A549 (cell line): ENCODE measurements at regions not wholly inside any gene's neighbourhood (a gene's known extent, or its start where the extent isn't known, plus 50 kb on each side); places are given as distances from the start of the nearest gene placed in this dataset.
A peak's percentile ranks its signal among the peaks of the same experiment; 100 is the strongest.

Source experiments
- ATAC-seq, 2 experiments: fragments of 200-7000 bp in 1 of 2; fragments of >200 bp in 1 of 2; cut with Nextera tagmentation in 1 of 2; cut with Tn5 transposase in 1 of 2; 3 replicates each; pipeline versions ENCODE4 v1.8.0 to v1.9.1; 2018 to 2020; ENCODE audit warnings: mild to moderate bottlenecking in 1 of 2, moderate library complexity in 1 of 2
- CTCF ChIA-PET: fragments of 300-600 bp; sonication (Branson Sonifier 250); formaldehyde crosslinking; extraction: SDS; loops from one replicate; lab custom pipeline; 2021; ENCODE audit warnings: antibody characterized with exemption, inconsistent platforms; lab: Yijun Ruan, JAX
- POLR2A ChIA-PET: fragments of 350-600 bp; formaldehyde crosslinking; extraction: SDS; loops from one replicate; lab custom pipeline; 2021; ENCODE audit warnings: antibody characterized with exemption, inconsistent platforms; lab: Yijun Ruan, JAX
- DNase-seq, 2 experiments: peaks; one replicate each; pipeline versions ENCODE4 v3.0.0 to v3.0.0-alpha.2; 2011 to 2016; ENCODE audit warnings: low read depth in 1 of 2, low spot score in 1 of 2
- FAIRE-seq: peaks from 2 replicates; lab custom pipeline; 2011; peaks lifted over from hg19 to GRCh38; lab: Jason Lieb, UNC
- H3K27ac ChIP-seq, 2 experiments: fragments of >200 bp; sonication (Bioruptor Twin); formaldehyde crosslinking; 3 replicates each; pipeline ENCODE4 v1.5.1; 2016 to 2017
- H3K4me1 ChIP-seq: fragments of >200 bp; sonication (Bioruptor Twin); formaldehyde crosslinking; 3 replicates; pipeline ENCODE4 v1.6.1; 2016
- H3K4me2 ChIP-seq: fragments of >200 bp; sonication (Bioruptor Twin); formaldehyde crosslinking; 3 replicates; pipeline ENCODE4 v1.6.1; 2016
- H3K4me3 ChIP-seq: fragments of >200 bp; sonication (Bioruptor Twin); formaldehyde crosslinking; 3 replicates; pipeline ENCODE4 v1.5.1; 2016
- H3K9me3 ChIP-seq: fragments of >200 bp; sonication (Bioruptor Twin); formaldehyde crosslinking; 3 replicates; pipeline ENCODE4 v1.6.1; 2016
- ATOH8 ChIP-seq: fragments of 250-450 bp; sonication (Bioruptor Pico); IDR thresholded peaks from 2 replicates; pipeline ENCODE4 v1.5.0; 2020; ENCODE audit warnings: low read depth, mild to moderate bottlenecking, moderate library complexity
- BHLHE40 ChIP-seq: IDR thresholded peaks from 2 replicates; pipeline ENCODE4 v1.6.1; 2012; ENCODE audit warnings: low read depth, low read length, inconsistent platforms
- CBX2 ChIP-seq: fragments of 200-600 bp; sonication (generic); IDR thresholded peaks from 2 replicates; pipeline ENCODE4 v1.6.1; 2016; ENCODE audit warnings: low read depth, mild to moderate bottlenecking, borderline replicate concordance
- CBX8 ChIP-seq: fragments of 200-600 bp; sonication (generic); IDR thresholded peaks from 2 replicates; pipeline ENCODE4 v1.6.1; 2016
- CHD2 ChIP-seq: fragments of 150-350 bp; IDR thresholded peaks from 2 replicates; pipeline ENCODE4 v1.6.1; 2014; ENCODE audit warnings: low read length; ENCODE audit not compliant: partially characterized antibody
- CTCF ChIP-seq: fragments of >200 bp; sonication (Bioruptor Twin); formaldehyde crosslinking; IDR thresholded peaks from 3 replicates; pipeline ENCODE4 v1.5.1; 2016
- EP300 ChIP-seq, 2 experiments: fragments of >200 bp; sonication (Bioruptor Twin); formaldehyde crosslinking; IDR thresholded peaks; 2 replicates in 1 of 2; 3 replicates in 1 of 2; pipeline ENCODE4 v1.6.1; 2016 to 2017
- FOXS1 ChIP-seq: fragments of 250-450 bp; sonication (Bioruptor Pico); IDR thresholded peaks from 2 replicates; pipeline ENCODE4 v1.5.0; 2020; ENCODE audit warnings: mild to moderate bottlenecking, moderate library complexity
- GATA3 ChIP-seq: IDR thresholded peaks from 2 replicates; pipeline ENCODE4 v1.6.1; 2012; ENCODE audit warnings: borderline replicate concordance
- HDAC2 ChIP-seq: fragments of 200-600 bp; sonication (generic); IDR thresholded peaks from 2 replicates; pipeline ENCODE4 v1.6.1; 2016
- HEYL ChIP-seq: fragments of 250-450 bp; sonication (Bioruptor Pico); IDR thresholded peaks from 2 replicates; pipeline ENCODE4 v1.8.0; 2021; ENCODE audit warnings: mild to moderate bottlenecking, moderate library complexity
- HOXB13 ChIP-seq: fragments of 250-450 bp; sonication (Bioruptor Pico); IDR thresholded peaks from 2 replicates; pipeline ENCODE4 v1.5.0; 2020; ENCODE audit warnings: low read depth, mild to moderate bottlenecking, moderate library complexity
- JUNB ChIP-seq: fragments of >200 bp; sonication (Bioruptor Twin); formaldehyde crosslinking; IDR thresholded peaks from 2 replicates; pipeline ENCODE4 v1.6.1; 2016
- MAX ChIP-seq: IDR thresholded peaks from 2 replicates; pipeline ENCODE4 v1.6.1; 2012
- NFE2L2 ChIP-seq: fragments of 150-350 bp; conservative IDR thresholded peaks from 2 replicates; pipeline ENCODE4 v1.6.1; 2014; ENCODE audit warnings: low read length
- NR3C1 ChIP-seq: fragments of >200 bp; sonication (Bioruptor Twin); formaldehyde crosslinking; IDR thresholded peaks from 3 replicates; pipeline ENCODE4 v1.6.1; 2017
- PHF8 ChIP-seq: fragments of 200-600 bp; sonication (generic); IDR thresholded peaks from 2 replicates; pipeline ENCODE4 v1.6.1; 2016; ENCODE audit warnings: low read depth, mild to moderate bottlenecking, antibody characterized with exemption, moderate library complexity, borderline replicate concordance
- POLR2A ChIP-seq: IDR thresholded peaks from 2 replicates; pipeline ENCODE4 v1.6.1; 2012; ENCODE audit warnings: mild to moderate bottlenecking, low read length
- POLR2AphosphoS2 ChIP-seq: conservative IDR thresholded peaks from 2 replicates; pipeline ENCODE4 v1.6.1; 2012; ENCODE audit warnings: low read length, improper control_type of control experiment, inconsistent platforms
- RAD21 ChIP-seq, 2 experiments: fragments of >200 bp in 1 of 2; sonication (Bioruptor Twin) in 1 of 2; formaldehyde crosslinking in 1 of 2; IDR thresholded peaks in 1 of 2; conservative IDR thresholded peaks in 1 of 2; 2 replicates in 1 of 2; 3 replicates in 1 of 2; pipeline ENCODE4 v1.6.1; 2012 to 2018; ENCODE audit warnings: inconsistent platforms in 1 of 2
- RARB ChIP-seq: fragments of 250-450 bp; sonication (Bioruptor Pico); IDR thresholded peaks from 2 replicates; pipeline ENCODE4 v1.8.0; 2021; ENCODE audit warnings: mild to moderate bottlenecking, moderate library complexity
- SMC3 ChIP-seq: fragments of >200 bp; sonication (Bioruptor Twin); formaldehyde crosslinking; IDR thresholded peaks from 3 replicates; pipeline ENCODE4 v1.6.1; 2018; ENCODE audit warnings: inconsistent platforms
- SREBF2 ChIP-seq: fragments of 450-650 bp; IDR thresholded peaks from 2 replicates; pipeline ENCODE4 v1.6.1; 2014; ENCODE audit warnings: mild to moderate bottlenecking, moderate library complexity
- TFCP2L1 ChIP-seq: fragments of 250-450 bp; sonication (Bioruptor Pico); IDR thresholded peaks from 2 replicates; pipeline ENCODE4 v1.5.0; 2021; ENCODE audit warnings: mild to moderate bottlenecking
- USF2 ChIP-seq: fragments of 450-650 bp; IDR thresholded peaks from 2 replicates; pipeline ENCODE4 v1.6.1; 2014; ENCODE audit warnings: antibody characterized with exemption
- ZC3H11A ChIP-seq: fragments of 450-650 bp; IDR thresholded peaks from 2 replicates; pipeline ENCODE4 v1.6.1; 2014; ENCODE audit warnings: antibody characterized with exemption, mild to moderate bottlenecking
- ZFP36 ChIP-seq: fragments of 450-650 bp; IDR thresholded peaks from 2 replicates; pipeline ENCODE4 v1.6.1; 2014; ENCODE audit warnings: borderline replicate concordance; ENCODE audit not compliant: partially characterized antibody
- ZNF302 ChIP-seq: fragments of 250-450 bp; sonication (Bioruptor Pico); IDR thresholded peaks from 2 replicates; pipeline ENCODE4 v1.9.0; 2021; ENCODE audit warnings: inconsistent platforms, mild to moderate bottlenecking, moderate library complexity
- WGBS: methylation state at CpG from one replicate; pipeline ENCODE4 v1.1.6; 2017; ENCODE audit errors: missing lambda C conversion rate; 5-methylcytosine and 5-hydroxymethylcytosine counted together

GRCh38 chr3:173221010-173221409 is 80.0 kb upstream of the SPATA16 start:
- no peak overlapping the region for H3K27ac ChIP-seq
- H3K4me1 ChIP-seq: no peaks in the 10 kb centered on the region
- H3K4me3 ChIP-seq: no peak overlapping the region
- H3K4me2 ChIP-seq: no peak overlapping the region
- CTCF ChIA-PET: interaction anchor here (1.3 to 1.5 kb wide), 2 partner anchors 10 kb away, joined by 3 read pairs; no protein-coding TSS in a partner anchor
- ATAC-seq (peak in 1 of 2 experiments; percentile 66; a peak in 3 of 6 replicates), FAIRE-seq (no peak), DNase-seq (peak; percentile 4 to 9)
- no peaks in the 10 kb centered on the region for H3K9me3 ChIP-seq
- POLR2A ChIA-PET: no interaction called here
- no peak for TF ChIP-seq HEYL (CRISPR knock-in tag)
- TF ChIP-seq ZNF302 (CRISPR knock-in tag): no peak
- TF ChIP-seq NFE2L2: no peak
- no peak for TF ChIP-seq BHLHE40
- no peak for TF ChIP-seq GATA3
- peak; percentile 32 to 54; a peak in 3 of 5 replicates for TF ChIP-seq RAD21 (conservative IDR thresholded peaks at IDR 0.05 in 1 of 2, IDR thresholded peaks at IDR 0.05 in 1 of 2)
- TF ChIP-seq JUNB: no peak
- peak; percentile 32; the same call in 1 of the 3 replicates for TF ChIP-seq CTCF
- no peak for TF ChIP-seq RARB (CRISPR knock-in tag)
- TF ChIP-seq SREBF2: no peak
- no peak for TF ChIP-seq HOXB13 (CRISPR knock-in tag)
- TF ChIP-seq EP300 (IDR thresholded peaks at IDR 0.05): no peak
- 0% methylated on average over 1 of the region's 1 CpG for WGBS

GRCh38 chr3:173217127-173217526 is 76.1 kb upstream of the SPATA16 start:
- no peak for DNase-seq
- peak in 1 of 2 experiments; percentile 19; a peak in 2 of 6 replicates for ATAC-seq
- TF ChIP-seq HDAC2 (no peak), ATOH8 (CRISPR knock-in tag) (no peak), PHF8 (no peak), CBX2 (no peak), MAX (no peak), SMC3 (no peak), USF2 (no peak)
- H3K4me2 ChIP-seq: no peak overlapping the region
- ChIA-PET CTCF (no interaction called here), POLR2A (no interaction called here)
- no peaks in the 10 kb centered on the region for H3K9me3 ChIP-seq
- 27% methylated on average over 3 of the region's 3 CpGs for WGBS
- FAIRE-seq: no peak
- H3K4me3 ChIP-seq: no peak overlapping the region
- no peaks in the 10 kb centered on the region for H3K4me1 ChIP-seq
- H3K27ac ChIP-seq: no peak overlapping the region

GRCh38 chr3:173216063-173216462 is 75.0 kb upstream of the SPATA16 start:
- H3K4me3 ChIP-seq: no peak overlapping the region
- no peaks in the 10 kb centered on the region for H3K4me1 ChIP-seq
- no peak overlapping the region for H3K27ac ChIP-seq
- H3K9me3 ChIP-seq: no peaks in the 10 kb centered on the region
- 7% methylated on average over 1 of the region's 1 CpG for WGBS
- ChIA-PET POLR2A (no interaction called here), CTCF (no interaction called here)
- DNase-seq (no peak), ATAC-seq (no peak), FAIRE-seq (no peak)
- no peak overlapping the region for H3K4me2 ChIP-seq
- TF ChIP-seq ZC3H11A (no peak), TFCP2L1 (CRISPR knock-in tag) (no peak), FOXS1 (CRISPR knock-in tag) (no peak), POLR2AphosphoS2 (no peak), NR3C1 (no peak), ZFP36 (no peak), MAX (no peak), JUNB (no peak), POLR2A (no peak), CBX8 (no peak), ATOH8 (CRISPR knock-in tag) (no peak), CHD2 (no peak), BHLHE40 (no peak), RAD21 (conservative IDR thresholded peaks at IDR 0.05 in 1 of 2, IDR thresholded peaks at IDR 0.05 in 1 of 2) (no peak)
